Pancreas (tissue), 10 donors: ENCODE measurements at regions not wholly inside any gene's neighbourhood (a gene's known extent, or its start where the extent isn't known, plus 50 kb on each side); places are given as distances from the start of the nearest gene placed in this dataset.
"Not testable (repeated sequence)": the region's sequence is repeated elsewhere in the genome, so short reads cannot be mapped to it uniquely, and the experiment has no call there.

Experiments
- ATAC-seq, 4 donors: fragments of 200-7000 bp; cut with Tn5 transposase; one replicate each; pipeline versions ENCODE4 v1.8.0 to v1.9.1; 2020; ENCODE audit warnings: mild to moderate bottlenecking in 4 of 4, moderate library complexity in 4 of 4
- DNase-seq, 6 donors: peaks; one replicate each; pipeline ENCODE4 v3.0.0-alpha.2; 2020
- FAIRE-seq: peaks from 2 replicates; lab custom pipeline; 2012; peaks lifted over from hg19 to GRCh38; lab: Jason Lieb, UNC
- H3K27ac ChIP-seq, 4 donors: fragments of 200-600 bp; sonication (generic); 1 replicate in 3 of 4; 2 replicates in 1 of 4; pipeline versions ENCODE4 v1.5.0 to v1.8.0; 2020
- H3K27me3 ChIP-seq, 4 donors: fragments of 200-600 bp; one replicate each; pipeline ENCODE4 v1.8.0; 2021
- H3K36me3 ChIP-seq, 3 donors: fragments of 200-600 bp; sonication (generic) in 1 of 3; one replicate each; pipeline versions ENCODE4 v1.5.0 to v1.8.0; 2020 to 2021
- H3K4me1 ChIP-seq, 3 donors: fragments of 200-600 bp; one replicate each; pipeline ENCODE4 v1.8.0; 2021
- H3K4me3 ChIP-seq, 4 donors: fragments of 200-600 bp; sonication (generic) in 2 of 4; one replicate each; pipeline versions ENCODE4 v1.5.0 to v1.8.0; 2020 to 2021
- H3K9me3 ChIP-seq, 4 donors: fragments of 200-600 bp; one replicate each; pipeline ENCODE4 v1.8.0; 2021
- CTCF ChIP-seq, 4 donors: fragments of 200-600 bp; sonication (generic) in 3 of 4; IDR thresholded peaks; one replicate each; pipeline versions ENCODE4 v1.5.0 to v1.8.0; 2021; ENCODE audit warnings: antibody characterized with exemption in 4 of 4
- WGBS, 2 donors: extraction: QIAGEN DNeasy Blood & Tissue Kit; methylation state at CpG; one replicate each; pipeline ENCODE4 v1.1.7; 2013; 5-methylcytosine and 5-hydroxymethylcytosine counted together
- intact Hi-C, 3 donors: fragments of 100-400 bp; cut with DNase I; formaldehyde crosslinking; loops; one replicate each; pipeline versions ENCODE4 v1.11.1 to v1.14.2; 2022
- donor health status: healthy with polysubstance abuse.
- donor health status: DM: no; HTN: no; CAD: no; lungs with moderate emphysema.
- donor health status: DM: no; HTN: no; CAD: no.
- donor health status: control.
- donor health status: control.
- donor health status: Bipolar disorder and iron deficiency.
- donor health status: DM: yes; HTN: yes; CAD: no.
- donor health status: DM: no; HTN: no; CAD: no.
- donor health status: DM: no; HTN: no; CAD: no.
- donor health status: DM: yes; HTN: yes; CAD: no.

- no peak for TF ChIP-seq CTCF (IDR thresholded peaks at IDR 0.05)
- H3K4me1 ChIP-seq = no peaks in the 10 kb centered on the region
- DNase-seq (no peak), FAIRE-seq (no peak), ATAC-seq (no peak)
- H3K27ac ChIP-seq = no peak overlapping the region
- H3K27me3 ChIP-seq = no peaks in the 10 kb centered on the region
- intact Hi-C loops = no loop called here
- WGBS, 2 donors = 64 to 85% methylated on average over 2 of the region's 2 CpGs
- H3K36me3 ChIP-seq = no peaks in the 10 kb centered on the region
- no peak overlapping the region for H3K4me3 ChIP-seq
- H3K9me3 ChIP-seq = no peaks in the 10 kb centered on the region
Observed at GRCh38 chr4:60913671-60914070, 286.5 kb upstream of the ADGRL3 start.

- 63 to 69% methylated on average over 4 of the region's 4 CpGs for WGBS, 2 donors
- DNase-seq, H3K4me1 ChIP-seq, H3K27me3 ChIP-seq, FAIRE-seq, H3K4me3 ChIP-seq, H3K9me3 ChIP-seq, intact Hi-C loops, H3K36me3 ChIP-seq, H3K27ac ChIP-seq, ATAC-seq: not testable (repeated sequence)
Observed at GRCh38 chr4:60921735-60922134, 278.4 kb upstream of the ADGRL3 start.

GRCh38 chr4:60923075-60923474 is 277.1 kb upstream of the ADGRL3 start:
- no peak for TF ChIP-seq CTCF (IDR thresholded peaks at IDR 0.05)
- no peak for ATAC-seq

GRCh38 chr4:60926624-60927023 is 273.5 kb upstream of the ADGRL3 start:
- Histone ChIP-seq H3K4me3 (no peak overlapping the region), H3K36me3 (no peaks in the 10 kb centered on the region), H3K4me1 (no peaks in the 10 kb centered on the region), H3K9me3 (no peaks in the 10 kb centered on the region), H3K27me3 (no peaks in the 10 kb centered on the region), H3K27ac (no peak overlapping the region)
- WGBS, 2 donors = 54 to 57% methylated on average over 2 of the region's 2 CpGs
- intact Hi-C loops = no loop called here
- ATAC-seq = no peak
- no peak for TF ChIP-seq CTCF (IDR thresholded peaks at IDR 0.05)
- no peak for FAIRE-seq
- DNase-seq = no peak

More at GRCh38 chr4:60923075-60923474, 277.1 kb upstream of the ADGRL3 start:
- Histone ChIP-seq H3K27ac (no peak overlapping the region), H3K9me3 (no peaks in the 10 kb centered on the region), H3K4me1 (no peaks in the 10 kb centered on the region), H3K4me3 (no peak overlapping the region), H3K36me3 (no peaks in the 10 kb centered on the region), H3K27me3 (no peaks in the 10 kb centered on the region)
- DNase-seq (no peak), FAIRE-seq (no peak)
- intact Hi-C loops = no loop called here
- WGBS, 2 donors = 10 to 22% methylated on average over 1 of the region's 1 CpG

- no peak for TF ChIP-seq CTCF (IDR thresholded peaks at IDR 0.05)
- Histone ChIP-seq H3K27ac (no peak overlapping the region), H3K4me3 (no peak overlapping the region), H3K36me3 (no peaks in the 10 kb centered on the region), H3K9me3 (no peaks in the 10 kb centered on the region), H3K27me3 (no peaks in the 10 kb centered on the region), H3K4me1 (no peaks in the 10 kb centered on the region)
- intact Hi-C loops = no loop called here
- no peak for FAIRE-seq
- no peak for DNase-seq
- ATAC-seq = no peak
- WGBS, 2 donors = 70 to 76% methylated on average over 3 of the region's 3 CpGs
Observed at GRCh38 chr4:60930866-60931265, 269.3 kb upstream of the ADGRL3 start.
